Trophoblast cell (in vitro differentiated cells and primary cell): ENCODE measurements at regions not wholly inside any gene's neighbourhood (a gene's known extent, or its start where the extent isn't known, plus 50 kb on each side); places are given as distances from the start of the nearest gene placed in this dataset.

Experiments
- DNase-seq, 2 donors: peaks; one replicate each; pipeline ENCODE4 v3.0.0-alpha.2; 2016
- H2AFZ ChIP-seq: 2 replicates; pipeline ENCODE4 v1.6.1; 2013; ENCODE audit warnings: low read length, moderate library complexity, mild to moderate bottlenecking; ENCODE audit not compliant: insufficient read depth, poor library complexity
- H2AK5ac ChIP-seq: 2 replicates; pipeline ENCODE4 v1.6.1; 2013; ENCODE audit warnings: mild to moderate bottlenecking, low read length
- H2BK120ac ChIP-seq: 2 replicates; pipeline ENCODE4 v1.6.1; 2013; ENCODE audit warnings: low read length, mild to moderate bottlenecking, moderate library complexity; ENCODE audit not compliant: insufficient read depth, poor library complexity
- H2BK12ac ChIP-seq: 2 replicates; pipeline ENCODE4 v1.6.1; 2013; ENCODE audit warnings: mild to moderate bottlenecking, low read length, moderate library complexity
- H2BK5ac ChIP-seq: 2 replicates; pipeline ENCODE4 v1.6.1; 2013; ENCODE audit warnings: low read length, low read depth, moderate library complexity, mild to moderate bottlenecking; ENCODE audit not compliant: poor library complexity
- H3K14ac ChIP-seq: 2 replicates; pipeline ENCODE4 v1.6.1; 2013; ENCODE audit warnings: mild to moderate bottlenecking, low read length
- H3K18ac ChIP-seq: 2 replicates; pipeline ENCODE4 v1.6.1; 2013; ENCODE audit warnings: mild to moderate bottlenecking, low read length
- H3K23ac ChIP-seq: 2 replicates; pipeline ENCODE4 v1.6.1; 2013; ENCODE audit warnings: low read length
- H3K27ac ChIP-seq: 2 replicates; pipeline ENCODE4 v1.5.1; 2013; ENCODE audit warnings: low read depth, mild to moderate bottlenecking, inconsistent platforms, low read length, moderate library complexity
- H3K27me3 ChIP-seq: 2 replicates; pipeline ENCODE4 v1.6.1; 2013; ENCODE audit warnings: inconsistent platforms, mild to moderate bottlenecking, low read length, moderate library complexity; ENCODE audit not compliant: insufficient read depth
- H3K36me3 ChIP-seq, 2 experiments: 1 replicate in 1 of 2; 2 replicates in 1 of 2; pipeline ENCODE4 v1.6.1; 2013; ENCODE audit warnings: low read length in 2 of 2, mild to moderate bottlenecking in 2 of 2, moderate library complexity in 1 of 2; ENCODE audit not compliant: insufficient read depth in 2 of 2, control insufficient read depth in 1 of 2
- H3K4ac ChIP-seq: 2 replicates; pipeline ENCODE4 v1.6.1; 2013; ENCODE audit warnings: low read depth, mild to moderate bottlenecking, low read length, moderate library complexity
- H3K4me1 ChIP-seq, 2 experiments: 1 replicate in 1 of 2; 2 replicates in 1 of 2; pipeline ENCODE4 v1.6.1; 2013; ENCODE audit warnings: low read length in 2 of 2, mild to moderate bottlenecking in 2 of 2, moderate library complexity in 1 of 2; ENCODE audit not compliant: insufficient read depth in 2 of 2, control insufficient read depth in 1 of 2
- H3K4me2 ChIP-seq: 2 replicates; pipeline ENCODE4 v1.6.1; 2013; ENCODE audit warnings: inconsistent platforms, mild to moderate bottlenecking, low read length, moderate library complexity
- H3K4me3 ChIP-seq: 2 replicates; pipeline ENCODE4 v1.5.1; 2013; ENCODE audit warnings: mild to moderate bottlenecking, low read depth, low read length, inconsistent platforms
- H3K79me1 ChIP-seq: one replicate; pipeline ENCODE4 v1.6.1; 2013; ENCODE audit warnings: low read length
- H3K79me2 ChIP-seq: 2 replicates; pipeline ENCODE4 v1.6.1; 2013; ENCODE audit warnings: low read length, mild to moderate bottlenecking; ENCODE audit not compliant: control insufficient read depth, insufficient read depth, poor library complexity
- H3K9ac ChIP-seq: 2 replicates; pipeline ENCODE4 v1.6.1; 2013; ENCODE audit warnings: mild to moderate bottlenecking, low read length
- H3K9me3 ChIP-seq: 2 replicates; pipeline ENCODE4 v1.6.1; 2013; ENCODE audit warnings: low read depth, mild to moderate bottlenecking, control low read depth, inconsistent platforms, low read length; ENCODE audit not compliant: insufficient read depth
- H4K12ac ChIP-seq: 2 replicates; pipeline ENCODE4 v1.6.1; 2013; ENCODE audit warnings: low read depth, mild to moderate bottlenecking, low read length, moderate library complexity
- H4K8ac ChIP-seq: 2 replicates; pipeline ENCODE4 v1.6.1; 2013; ENCODE audit warnings: low read depth, mild to moderate bottlenecking, low read length, moderate library complexity
- H4K91ac ChIP-seq: one replicate; pipeline ENCODE4 v1.6.1; 2013; ENCODE audit warnings: low read depth, mild to moderate bottlenecking, low read length, moderate library complexity
- WGBS: extraction: QIAGEN DNeasy Blood & Tissue Kit; methylation state at CpG from one replicate; pipeline ENCODE4 v1.1.7; 2013; ENCODE audit warnings: missing lambda C conversion rate; ENCODE audit not compliant: insufficient read length, insufficient coverage; ENCODE audit errors: extremely low coverage; 5-methylcytosine and 5-hydroxymethylcytosine counted together

GRCh38 chr10:130923596-130923995, 387.9 kb downstream of the TCERG1L start:
- no peak overlapping the region for H2AFZ ChIP-seq
- H3K14ac ChIP-seq: no peak overlapping the region
- no peak overlapping the region for H2AK5ac ChIP-seq
- peaks cover 5% of the 10 kb centered on the region for H3K9me3 ChIP-seq
- H3K79me1 ChIP-seq: no peaks in the 10 kb centered on the region
- H3K23ac ChIP-seq: no peak overlapping the region
- no peaks in the 10 kb centered on the region for H3K27me3 ChIP-seq
- no peak overlapping the region for H3K18ac ChIP-seq
- no peak for DNase-seq
- no peak overlapping the region for H2BK5ac ChIP-seq
- H3K9ac ChIP-seq: no peak overlapping the region
- H3K4ac ChIP-seq: no peak overlapping the region
- H2BK120ac ChIP-seq: no peak overlapping the region
- no peaks in the 10 kb centered on the region for H3K4me1 ChIP-seq
- H3K4me3 ChIP-seq: no peak overlapping the region
- H2BK12ac ChIP-seq: no peak overlapping the region
- no peak overlapping the region for H3K27ac ChIP-seq
- H4K8ac ChIP-seq: no peak overlapping the region
- no peak overlapping the region for H3K4me2 ChIP-seq
- H4K91ac ChIP-seq: no peak overlapping the region
- no peaks in the 10 kb centered on the region for H3K79me2 ChIP-seq
- no CpG with 5 or more reads among the region's 5 CpGs for WGBS
- no peaks in the 10 kb centered on the region for H3K36me3 ChIP-seq
- H4K12ac ChIP-seq: no peak overlapping the region

GRCh38 chr10:130924138-130924819, 387.2 kb downstream of the TCERG1L start:
- Histone ChIP-seq H3K27me3 (no peaks in the 10 kb centered on the region), H3K36me3 (no peaks in the 10 kb centered on the region), H2BK12ac (no peak overlapping the region), H4K12ac (no peak overlapping the region), H3K4me3 (no peak overlapping the region), H3K4me2 (no peak overlapping the region), H2AFZ (no peak overlapping the region), H3K4me1 (peaks cover 0 to 2% of the 10 kb centered on the region in 2 experiments), H2AK5ac (no peak overlapping the region), H3K9me3 (peaks cover 5% of the 10 kb centered on the region), H2BK120ac (no peak overlapping the region), H4K8ac (no peak overlapping the region), H3K9ac (no peak overlapping the region), H4K91ac (no peak overlapping the region), H3K23ac (no peak overlapping the region), H3K79me1 (no peaks in the 10 kb centered on the region), H3K18ac (no peak overlapping the region), H3K27ac (no peak overlapping the region), H3K4ac (no peak overlapping the region), H3K14ac (no peak overlapping the region), H3K79me2 (no peaks in the 10 kb centered on the region), H2BK5ac (no peak overlapping the region)
- peak in 1 of 2 donors; percentile 55 for DNase-seq
- WGBS: no CpG with 5 or more reads among the region's 17 CpGs

GRCh38 chr10:130926442-130926841, 385.1 kb downstream of the TCERG1L start:
- H3K4me1 ChIP-seq: peaks cover 7 to 9% of the 10 kb centered on the region in 2 experiments
- H3K14ac ChIP-seq: no peak overlapping the region
- peaks cover 5% of the 10 kb centered on the region for H3K79me1 ChIP-seq
- no peak overlapping the region for H2BK120ac ChIP-seq
- no peak overlapping the region for H3K18ac ChIP-seq
- no peaks in the 10 kb centered on the region for H3K27me3 ChIP-seq
- no peak overlapping the region for H2AK5ac ChIP-seq
- H2AFZ ChIP-seq: no peak overlapping the region
- no peak overlapping the region for H4K12ac ChIP-seq
- no peak overlapping the region for H3K9ac ChIP-seq
- no peak overlapping the region for H3K23ac ChIP-seq
- no peaks in the 10 kb centered on the region for H3K36me3 ChIP-seq
- no peak overlapping the region for H2BK12ac ChIP-seq
- peaks cover 5% of the 10 kb centered on the region for H3K9me3 ChIP-seq
- H3K27ac ChIP-seq: no peak overlapping the region
- H3K4me2 ChIP-seq: no peak overlapping the region
- H3K4ac ChIP-seq: no peak overlapping the region
- no peak overlapping the region for H4K91ac ChIP-seq
- no peak for DNase-seq
- WGBS: no CpG with 5 or more reads among the region's 1 CpG
- no peak overlapping the region for H4K8ac ChIP-seq
- no peaks in the 10 kb centered on the region for H3K79me2 ChIP-seq
- H3K4me3 ChIP-seq: no peak overlapping the region
- H2BK5ac ChIP-seq: no peak overlapping the region

- no peaks in the 10 kb centered on the region for H3K36me3 ChIP-seq
- H2AFZ ChIP-seq: no peak overlapping the region
- no peak overlapping the region for H3K4me3 ChIP-seq
- DNase-seq: no peak
- H3K14ac ChIP-seq: no peak overlapping the region
- no peak overlapping the region for H4K8ac ChIP-seq
- peaks cover 5% of the 10 kb centered on the region for H3K9me3 ChIP-seq
- no peak overlapping the region for H3K18ac ChIP-seq
- H3K27ac ChIP-seq: no peak overlapping the region
- H3K27me3 ChIP-seq: no peaks in the 10 kb centered on the region
- no peak overlapping the region for H3K4ac ChIP-seq
- H4K91ac ChIP-seq: no peak overlapping the region
- no peak overlapping the region for H3K4me2 ChIP-seq
- H3K23ac ChIP-seq: no peak overlapping the region
- no peak overlapping the region for H2BK12ac ChIP-seq
- H3K9ac ChIP-seq: no peak overlapping the region
- no peak overlapping the region for H2BK5ac ChIP-seq
- WGBS: no CpG with 5 or more reads among the region's 4 CpGs
- peaks cover 6% of the 10 kb centered on the region for H3K79me1 ChIP-seq
- H3K4me1 ChIP-seq: peaks cover 7 to 9% of the 10 kb centered on the region in 2 experiments
- H2BK120ac ChIP-seq: no peak overlapping the region
- no peak overlapping the region for H4K12ac ChIP-seq
- H3K79me2 ChIP-seq: no peaks in the 10 kb centered on the region
- H2AK5ac ChIP-seq: no peak overlapping the region
Measured at GRCh38 chr10:130927157-130927556, 384.4 kb downstream of the TCERG1L start.
